ENCODE measurements at regions not wholly inside any gene's neighbourhood (a gene's known extent, or its start where the extent isn't known, plus 50 kb on each side); places are given as distances from the start of the nearest gene placed in this dataset.
"Not testable (repeated sequence)": the region's sequence is repeated elsewhere in the genome, so short reads cannot be mapped to it uniquely, and the experiment has no call there.

DNA sequence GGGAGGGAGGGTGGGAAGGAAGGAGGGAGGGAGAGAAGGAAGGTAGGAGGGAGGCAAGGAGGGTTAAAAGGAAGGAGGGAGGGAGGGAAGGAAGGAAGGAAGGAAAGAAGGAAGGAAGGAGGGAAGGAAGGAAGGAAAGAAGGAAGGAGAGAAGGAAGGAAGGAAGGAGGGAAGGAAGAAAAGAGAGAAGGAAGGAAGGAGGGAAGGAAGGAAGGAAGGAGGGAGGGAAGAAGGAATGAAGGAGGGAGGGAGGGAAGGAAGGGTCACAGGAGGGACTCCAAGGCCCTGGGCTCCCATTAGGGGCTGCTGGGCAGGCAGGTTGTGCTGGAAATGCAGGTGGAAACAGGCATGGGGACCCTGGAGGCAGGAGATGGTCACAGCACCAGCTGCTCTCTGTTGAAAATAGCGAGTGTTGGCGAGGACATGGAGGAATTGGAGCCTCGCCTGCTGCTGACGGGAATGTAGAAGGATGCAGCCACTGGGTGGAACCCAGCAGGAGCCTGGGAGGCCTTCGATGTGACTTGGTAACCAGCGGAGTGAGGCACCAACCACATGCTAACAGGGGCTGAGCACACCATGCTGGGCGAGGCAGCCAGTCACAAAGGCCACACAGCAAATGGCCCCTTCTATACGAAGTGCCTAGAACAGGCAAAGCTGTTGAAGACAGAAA is 217.3 kb upstream of the SGCG start:
- not testable (repeated sequence) for H3K27ac Mint-ChIP-seq, H3K9me3 Mint-ChIP-seq, H3K36me3 Mint-ChIP-seq, H3K4me3 Mint-ChIP-seq, H3K27me3 Mint-ChIP-seq, H3K4me1 Mint-ChIP-seq

DNA sequence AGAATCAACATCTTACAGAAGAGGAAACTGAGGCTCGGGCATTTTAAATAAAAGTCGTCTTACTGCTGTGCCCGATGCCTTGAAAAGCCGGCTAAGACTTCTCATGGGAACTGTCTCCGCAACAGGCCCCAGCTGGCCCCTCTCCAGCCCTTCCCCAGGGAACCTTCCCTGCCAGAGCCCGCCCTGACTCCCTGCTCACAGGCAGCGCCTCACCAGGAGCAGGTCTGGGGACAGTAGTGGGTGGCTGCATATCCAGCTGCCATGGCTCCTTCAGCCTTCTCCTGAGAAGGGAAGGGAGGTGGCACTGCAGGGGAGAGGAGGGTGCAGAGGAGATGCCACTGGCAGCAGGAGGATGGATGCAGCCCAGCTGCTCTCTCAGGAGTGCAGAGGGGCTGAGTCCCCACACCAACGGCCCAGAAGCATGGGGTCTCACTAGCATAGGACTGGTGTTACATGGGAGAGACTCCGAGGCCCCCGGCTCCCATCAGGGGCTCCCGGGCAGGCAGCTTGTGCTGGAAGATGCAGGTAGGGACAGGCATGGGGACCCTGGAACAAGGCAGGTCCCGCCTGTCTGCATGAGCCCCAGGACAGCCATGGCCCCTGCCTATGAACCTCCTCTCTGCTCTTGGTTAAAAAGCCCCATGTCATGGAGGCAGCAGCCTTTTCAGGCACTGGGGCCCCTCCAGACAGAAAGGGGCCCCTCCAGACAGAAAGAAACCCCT is 216.4 kb upstream of the SGCG start:
- H3K9me3 Mint-ChIP-seq, result no peaks in the 10 kb centered on the region

DNA sequence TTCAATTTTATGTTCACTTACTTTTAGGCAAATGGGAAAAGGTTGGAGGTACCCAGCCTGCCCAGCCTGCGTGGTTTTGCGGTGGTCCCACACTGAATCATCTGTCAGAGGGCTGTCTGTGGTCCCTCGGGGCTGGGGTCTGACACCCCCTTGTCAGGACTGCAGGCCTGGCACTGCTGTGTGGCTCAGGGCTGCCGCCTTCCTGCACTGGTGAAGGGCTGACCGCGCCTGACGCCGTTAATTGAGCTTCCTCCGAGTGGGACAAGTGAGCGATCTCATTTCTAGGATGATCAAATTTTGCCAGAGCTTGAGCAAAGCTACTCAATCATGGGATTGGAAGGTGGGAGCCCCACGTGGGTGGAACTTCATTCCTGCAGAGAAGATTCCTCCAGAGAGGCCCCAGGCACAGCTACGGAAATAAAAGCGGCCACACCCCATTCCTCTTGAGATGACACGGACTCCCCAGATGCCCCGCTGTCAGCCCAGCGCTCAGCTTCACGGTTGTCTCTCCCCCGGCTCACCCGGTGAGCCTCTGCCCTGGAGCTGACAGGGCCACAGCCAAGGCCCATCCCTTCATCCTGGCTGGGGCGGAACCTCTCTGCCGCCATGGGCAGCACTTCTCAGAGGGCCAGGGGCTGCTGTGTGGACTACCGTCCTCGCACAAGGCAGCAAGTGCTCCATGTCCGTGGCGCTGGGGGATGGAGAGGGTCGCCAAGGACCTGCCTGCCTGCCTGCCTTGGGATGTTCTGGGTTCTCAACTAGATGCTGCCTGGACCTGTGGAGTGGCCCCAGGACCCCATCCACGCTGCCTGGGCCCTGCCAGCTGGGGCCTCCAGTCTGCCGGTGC is 215.5 kb upstream of the SGCG start:
- H3K4me1 Mint-ChIP-seq, H3K27ac Mint-ChIP-seq, H3K36me3 Mint-ChIP-seq, H3K9me3 Mint-ChIP-seq, H3K27me3 Mint-ChIP-seq, H3K4me3 Mint-ChIP-seq: not testable (repeated sequence)

More for the DNA sequence above, 216.4 kb upstream of the SGCG start:
- no peak overlapping the region for H3K4me3 Mint-ChIP-seq
- no peaks in the 10 kb centered on the region for H3K4me1 Mint-ChIP-seq
- no peak overlapping the region for H3K27ac Mint-ChIP-seq
- no peaks in the 10 kb centered on the region for H3K27me3 Mint-ChIP-seq
- H3K36me3 Mint-ChIP-seq, result no peaks in the 10 kb centered on the region

DNA sequence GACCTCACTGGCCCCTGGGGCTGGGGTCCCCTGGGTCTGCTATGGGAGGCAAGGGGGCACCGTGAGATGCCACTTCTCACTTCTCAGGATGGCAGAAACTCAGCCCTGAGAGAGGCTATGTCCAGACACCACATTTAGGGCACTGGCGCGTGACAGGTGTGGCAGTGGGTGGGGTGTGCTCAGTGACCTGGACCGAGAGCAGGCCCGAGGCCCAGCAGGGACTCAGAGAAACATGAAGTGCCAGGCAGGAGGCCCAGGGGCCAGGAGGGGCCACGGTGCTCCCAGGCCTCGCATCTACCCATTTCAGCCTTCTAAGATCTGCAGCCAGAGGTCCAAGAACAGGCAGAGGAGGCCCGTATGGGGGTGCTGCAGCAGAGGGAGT is 214.9 kb upstream of the SGCG start:
- not testable (repeated sequence) for H3K36me3 Mint-ChIP-seq, H3K4me1 Mint-ChIP-seq, H3K27ac Mint-ChIP-seq, H3K4me3 Mint-ChIP-seq, H3K27me3 Mint-ChIP-seq, H3K9me3 Mint-ChIP-seq

DNA sequence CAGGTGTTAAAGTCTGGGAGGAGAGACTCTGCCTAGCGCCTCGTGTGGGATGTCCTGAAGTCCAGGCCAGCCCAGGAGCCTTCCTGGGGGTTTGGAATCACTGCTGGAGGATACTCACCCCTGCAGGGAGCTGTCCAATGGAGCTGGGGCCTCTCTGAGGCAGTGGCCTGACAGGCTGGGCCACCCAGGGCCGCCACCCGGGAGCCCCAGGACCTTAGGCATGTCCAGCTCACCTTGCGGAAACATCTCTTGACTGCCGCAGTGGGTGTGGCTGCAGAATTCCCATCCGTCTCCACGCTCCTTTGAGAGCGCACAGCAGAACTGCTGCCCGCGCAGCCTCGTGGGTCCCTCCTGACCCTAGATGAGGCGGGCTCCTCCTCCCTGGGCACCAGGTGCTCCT is 214.0 kb upstream of the SGCG start:
- not testable (repeated sequence) for H3K4me3 Mint-ChIP-seq, H3K27ac Mint-ChIP-seq, H3K9me3 Mint-ChIP-seq, H3K4me1 Mint-ChIP-seq, H3K27me3 Mint-ChIP-seq, H3K36me3 Mint-ChIP-seq

DNA sequence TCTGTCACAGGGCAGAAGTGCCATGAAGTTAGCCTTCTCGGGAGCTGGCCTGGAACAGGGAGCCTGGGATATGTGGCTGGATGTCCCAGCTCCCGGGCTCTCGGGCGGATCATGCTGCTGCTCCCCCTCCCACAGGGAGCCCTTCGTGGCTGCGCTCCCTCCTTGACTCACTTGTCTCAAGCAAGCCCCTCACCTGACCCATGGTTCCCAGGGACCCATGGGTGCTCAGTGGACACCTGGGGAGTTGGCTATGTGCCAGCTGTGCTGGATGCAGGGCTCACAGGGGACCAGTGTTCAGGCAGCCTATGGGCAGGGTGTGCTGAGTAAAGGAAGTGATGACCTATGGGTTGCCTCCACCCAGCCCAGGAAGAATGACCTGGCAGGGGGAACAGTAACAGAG is 213.1 kb upstream of the SGCG start:
- H3K4me3 Mint-ChIP-seq, result no peak overlapping the region
- no peaks in the 10 kb centered on the region for H3K36me3 Mint-ChIP-seq
- no peaks in the 10 kb centered on the region for H3K4me1 Mint-ChIP-seq
- no peaks in the 10 kb centered on the region for H3K27me3 Mint-ChIP-seq
- no peak overlapping the region for H3K27ac Mint-ChIP-seq
- H3K9me3 Mint-ChIP-seq, result no peaks in the 10 kb centered on the region

DNA sequence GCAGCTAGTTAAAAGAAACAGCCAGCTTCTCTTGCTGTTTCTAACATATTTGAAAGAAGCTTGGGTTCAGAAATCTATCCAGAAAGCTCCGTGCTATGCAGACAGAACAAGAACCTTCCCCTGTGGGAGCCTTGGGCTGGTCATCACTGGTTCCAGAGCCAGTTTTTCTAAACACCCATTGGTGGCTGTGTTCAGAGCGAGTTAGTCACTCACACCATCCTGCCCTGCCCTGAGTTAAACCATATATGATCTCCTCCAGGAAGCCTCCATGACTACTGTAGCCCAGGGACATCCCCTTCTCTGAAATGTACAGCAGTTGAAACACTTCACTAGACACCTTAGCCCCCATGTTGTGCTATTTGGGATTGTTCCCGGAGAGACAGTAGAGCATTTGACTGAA is 200.8 kb upstream of the SGCG start:
- H3K36me3 Mint-ChIP-seq, result no peaks in the 10 kb centered on the region
- no peak overlapping the region for H3K4me3 Mint-ChIP-seq
- no peaks in the 10 kb centered on the region for H3K27me3 Mint-ChIP-seq
- H3K9me3 Mint-ChIP-seq, result peaks cover 5% of the 10 kb centered on the region
- H3K27ac Mint-ChIP-seq, result no peak overlapping the region
- no peaks in the 10 kb centered on the region for H3K4me1 Mint-ChIP-seq

DNA sequence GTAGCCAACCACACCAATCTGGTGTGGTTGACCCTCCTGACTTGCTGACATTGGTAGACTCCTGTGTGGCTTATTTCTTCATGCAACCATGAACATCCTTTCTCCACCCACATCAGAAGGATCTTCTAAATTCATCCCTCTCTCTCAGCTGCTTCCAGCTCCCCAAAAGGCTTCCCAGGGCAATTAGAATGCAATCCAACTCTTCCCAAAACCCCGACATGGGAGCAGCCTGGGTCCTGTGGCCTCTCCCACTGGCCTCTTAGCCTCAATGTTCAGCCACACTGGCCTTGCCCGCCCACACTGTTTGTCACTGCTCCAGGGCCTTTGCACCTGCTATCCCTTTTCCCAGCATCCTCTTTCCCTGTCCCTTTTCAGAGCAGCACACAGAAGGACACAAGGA is 199.8 kb upstream of the SGCG start:
- Mint-ChIP-seq H3K27me3 (no peaks in the 10 kb centered on the region), H3K4me1 (no peaks in the 10 kb centered on the region), H3K36me3 (peaks cover 1% of the 10 kb centered on the region), H3K4me3 (no peak overlapping the region), H3K27ac (no peak overlapping the region), H3K9me3 (peaks cover 11% of the 10 kb centered on the region)

DNA sequence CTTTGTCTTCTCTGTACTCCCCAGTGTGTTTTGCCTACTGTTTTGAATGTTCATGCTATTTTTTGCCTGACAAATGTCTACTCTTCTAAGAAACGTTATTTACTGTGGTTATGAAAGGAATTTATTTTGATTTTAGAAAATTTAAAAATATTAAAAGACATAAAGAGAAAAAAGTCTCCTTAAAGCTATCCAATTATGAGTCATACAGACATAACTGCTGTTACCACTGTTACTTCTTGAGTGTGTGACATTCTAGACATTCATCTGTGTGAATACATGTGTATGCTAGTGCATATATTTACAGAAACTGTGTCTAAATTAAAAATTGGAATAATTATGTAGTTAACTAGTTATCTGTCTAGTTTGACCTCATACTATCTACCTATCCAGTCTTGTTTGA is 187.6 kb upstream of the SGCG start:
- Mint-ChIP-seq H3K27ac (no peak overlapping the region), H3K27me3 (peaks cover 3% of the 10 kb centered on the region), H3K4me1 (no peaks in the 10 kb centered on the region), H3K9me3 (no peaks in the 10 kb centered on the region), H3K36me3 (no peaks in the 10 kb centered on the region), H3K4me3 (no peak overlapping the region)

DNA sequence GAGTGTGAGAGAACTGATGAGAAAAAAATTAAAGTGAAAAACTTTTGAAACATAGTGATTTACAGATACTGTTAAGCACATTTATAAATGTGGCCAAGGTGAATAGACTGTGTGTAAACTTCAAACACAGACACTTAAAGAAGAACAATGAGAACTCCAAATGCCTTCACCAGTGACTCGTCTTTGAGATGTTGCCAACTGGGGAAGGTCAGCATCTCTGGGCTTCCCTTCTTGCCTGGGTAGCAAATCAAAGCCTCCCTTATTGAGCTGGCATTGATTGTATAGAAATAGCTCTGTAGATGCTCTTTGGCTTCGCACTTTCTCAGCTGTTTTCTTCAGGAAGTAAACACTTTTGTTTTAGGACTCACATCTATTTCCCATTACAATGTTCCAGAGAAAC is 177.3 kb upstream of the SGCG start:
- no peak overlapping the region for H3K4me3 Mint-ChIP-seq
- no peak overlapping the region for H3K27ac Mint-ChIP-seq
- no peaks in the 10 kb centered on the region for H3K4me1 Mint-ChIP-seq
- H3K36me3 Mint-ChIP-seq, result no peaks in the 10 kb centered on the region
- peaks cover 5% of the 10 kb centered on the region for H3K27me3 Mint-ChIP-seq
- peaks cover 20% of the 10 kb centered on the region for H3K9me3 Mint-ChIP-seq

DNA sequence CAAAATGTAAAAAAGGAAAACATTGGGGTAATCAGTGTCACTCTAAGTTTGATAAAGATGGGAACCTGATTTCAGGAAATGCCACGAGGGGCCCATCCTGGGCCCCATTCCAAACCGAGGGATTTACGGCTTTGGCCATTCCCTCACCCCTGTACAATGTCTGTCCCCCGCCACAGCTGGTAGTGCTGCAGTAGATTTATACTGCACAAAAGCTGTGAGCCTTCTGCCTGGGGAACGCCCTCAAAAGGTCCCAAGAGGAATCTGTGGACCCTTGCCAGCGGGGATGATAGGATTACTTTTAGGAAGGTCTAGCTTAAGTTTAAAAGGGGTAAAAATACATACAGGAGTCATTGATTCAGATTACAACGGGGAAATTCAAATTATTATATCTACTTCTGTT is 173.4 kb upstream of the SGCG start:
- no peaks in the 10 kb centered on the region for H3K4me1 Mint-ChIP-seq
- peaks cover 5% of the 10 kb centered on the region for H3K27me3 Mint-ChIP-seq
- no peak overlapping the region for H3K27ac Mint-ChIP-seq
- peaks cover 12% of the 10 kb centered on the region for H3K9me3 Mint-ChIP-seq
- no peak overlapping the region for H3K4me3 Mint-ChIP-seq
- no peaks in the 10 kb centered on the region for H3K36me3 Mint-ChIP-seq

DNA sequence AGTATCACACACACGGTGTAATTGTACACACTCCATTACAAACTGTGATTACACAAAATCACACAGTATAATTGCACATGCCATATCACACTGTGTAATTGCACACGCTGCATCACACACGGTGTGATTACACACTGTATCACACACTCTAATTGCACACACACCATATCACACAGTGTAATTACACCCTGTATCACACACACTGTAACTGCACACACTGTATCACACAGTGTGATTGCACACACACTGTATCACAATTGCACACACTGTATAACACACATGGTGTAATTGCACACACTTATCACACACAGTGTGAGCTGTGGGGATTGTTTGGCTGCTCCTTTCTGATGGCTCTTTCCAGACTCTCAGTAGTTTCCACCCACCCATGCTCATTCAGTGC is 162.6 kb upstream of the SGCG start:
- Mint-ChIP-seq H3K4me1 (no peaks in the 10 kb centered on the region), H3K36me3 (no peaks in the 10 kb centered on the region), H3K27me3 (peaks cover 10% of the 10 kb centered on the region), H3K27ac (no peak overlapping the region), H3K9me3 (no peaks in the 10 kb centered on the region), H3K4me3 (no peak overlapping the region)

DNA sequence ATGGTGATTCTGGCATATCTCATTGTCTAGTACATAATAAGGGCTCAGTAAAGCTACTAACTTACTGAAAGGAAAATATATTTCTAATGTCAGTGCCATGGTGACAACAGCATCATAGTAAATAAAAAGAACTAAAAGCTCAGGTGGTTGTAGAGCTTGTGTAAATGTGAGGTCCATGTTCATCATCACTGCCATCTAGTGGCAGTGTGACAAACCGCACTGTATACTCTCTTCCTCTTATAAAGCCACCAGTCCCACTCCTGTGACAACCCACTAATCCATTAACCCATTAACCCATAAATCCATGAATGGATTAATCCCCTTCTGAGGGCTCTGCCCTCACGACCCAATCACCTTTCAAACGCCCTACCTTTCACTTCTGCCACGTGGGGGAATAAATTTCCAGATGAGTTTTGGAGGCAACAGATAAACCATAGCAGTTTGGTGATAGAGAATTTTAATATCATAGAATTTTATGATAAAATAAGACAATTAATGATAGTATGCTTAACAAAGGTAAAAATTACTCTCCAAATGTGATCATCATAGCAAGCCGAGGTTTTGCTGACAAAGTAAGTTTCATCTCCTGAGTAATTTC is 160.4 kb upstream of the SGCG start:
- Mint-ChIP-seq H3K4me3 (no peak overlapping the region), H3K9me3 (no peaks in the 10 kb centered on the region), H3K4me1 (no peaks in the 10 kb centered on the region), H3K27ac (no peak overlapping the region), H3K36me3 (no peaks in the 10 kb centered on the region), H3K27me3 (peaks cover 9% of the 10 kb centered on the region)

DNA sequence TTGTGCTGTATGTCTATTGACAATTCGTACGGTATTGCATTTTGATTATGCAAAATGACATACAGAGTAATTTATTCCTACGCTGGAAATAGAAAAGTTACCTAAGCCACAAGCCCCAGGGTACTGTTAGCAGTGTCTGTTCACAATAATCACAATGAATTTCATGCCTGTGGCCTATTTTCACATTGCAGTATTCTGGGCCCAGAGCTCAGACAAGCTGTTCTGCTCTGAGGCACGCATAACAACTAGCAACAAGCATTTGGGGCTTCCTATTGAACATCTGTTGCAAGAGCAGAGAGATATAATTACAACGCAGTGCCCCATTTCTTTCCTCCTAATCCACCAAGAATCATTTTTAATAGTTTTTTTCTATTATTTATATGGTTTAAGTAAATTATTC is 158.9 kb upstream of the SGCG start:
- no peaks in the 10 kb centered on the region for H3K9me3 Mint-ChIP-seq
- no peak overlapping the region for H3K27ac Mint-ChIP-seq

DNA sequence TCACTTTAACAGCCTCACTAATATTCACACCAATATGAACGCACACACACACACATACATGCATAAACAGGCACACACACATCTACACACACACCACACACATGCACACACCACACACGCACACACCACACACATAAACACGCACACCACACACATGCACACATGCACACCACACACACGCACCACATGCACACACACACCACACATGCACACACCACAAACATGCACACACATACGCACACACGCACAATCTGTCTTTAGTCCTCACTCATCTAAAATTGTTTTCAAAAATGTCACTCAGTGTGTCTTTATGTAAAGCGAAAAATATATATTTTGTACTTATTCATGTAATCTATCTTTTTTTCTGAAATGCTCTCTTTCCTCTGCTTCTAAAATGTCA is 158.1 kb upstream of the SGCG start:
- H3K36me3 Mint-ChIP-seq, result no peaks in the 10 kb centered on the region
- H3K9me3 Mint-ChIP-seq, result no peaks in the 10 kb centered on the region
- H3K4me3 Mint-ChIP-seq, result no peak overlapping the region
- H3K27ac Mint-ChIP-seq, result no peak overlapping the region
- H3K27me3 Mint-ChIP-seq, result peaks cover 7% of the 10 kb centered on the region
- H3K4me1 Mint-ChIP-seq, result no peaks in the 10 kb centered on the region

More for the DNA sequence above, 158.9 kb upstream of the SGCG start:
- Mint-ChIP-seq H3K27me3 (peaks cover 10% of the 10 kb centered on the region), H3K36me3 (no peaks in the 10 kb centered on the region), H3K4me3 (no peak overlapping the region), H3K4me1 (no peaks in the 10 kb centered on the region)
